Hematopoietic multipotent progenitor cell treated with erythropoietin and hydrocortisone succinate and interleukin-3 and kit ligand, for 17 days (in vitro differentiated cells): ENCODE measurements at regions not wholly inside any gene's neighbourhood (a gene's known extent, or its start where the extent isn't known, plus 50 kb on each side); places are given as distances from the start of the nearest gene placed in this dataset.

Experiments used
- DNase-seq: peaks from one replicate; pipeline ENCODE4 v3.0.0-alpha.2; 2015; ENCODE audit warnings: low spot score

DNA sequence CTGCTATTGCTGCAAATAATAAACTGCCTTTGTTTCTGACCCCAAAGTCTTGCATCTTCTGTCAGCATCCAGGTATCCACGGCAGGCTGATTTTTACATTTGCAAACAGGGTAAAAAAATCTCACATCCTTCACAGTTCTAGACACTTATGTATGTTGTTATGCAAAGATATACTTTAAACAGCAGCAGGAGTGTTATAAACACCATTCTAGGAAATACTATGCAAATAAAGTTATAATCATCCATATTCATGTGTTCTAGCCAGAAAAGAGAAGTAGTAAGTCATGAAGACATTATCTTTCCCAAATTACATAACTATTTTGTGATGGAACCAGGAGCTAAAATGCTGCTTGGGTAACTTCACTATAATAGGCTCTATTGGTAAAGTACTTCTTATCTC lies 534.2 kb downstream of the LTN1 start:
- DNase-seq: no peak

DNA sequence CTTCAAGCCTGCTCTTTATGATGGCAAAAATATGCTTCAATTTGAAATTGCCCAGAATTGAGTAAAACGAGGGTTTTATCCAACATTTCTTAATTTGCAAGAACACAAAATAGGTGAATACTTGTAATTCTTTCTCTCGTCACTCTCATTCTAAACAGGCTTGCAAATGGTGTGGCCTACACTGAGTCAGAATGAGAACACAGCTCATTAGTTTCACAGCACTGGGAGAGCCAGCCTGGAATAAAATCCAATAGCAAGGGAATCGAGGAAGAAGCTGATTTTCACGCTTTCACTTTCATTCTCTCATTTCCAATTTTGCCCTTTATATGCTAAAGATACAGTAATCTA lies 537.5 kb downstream of the LTN1 start:
- no peak for DNase-seq

DNA sequence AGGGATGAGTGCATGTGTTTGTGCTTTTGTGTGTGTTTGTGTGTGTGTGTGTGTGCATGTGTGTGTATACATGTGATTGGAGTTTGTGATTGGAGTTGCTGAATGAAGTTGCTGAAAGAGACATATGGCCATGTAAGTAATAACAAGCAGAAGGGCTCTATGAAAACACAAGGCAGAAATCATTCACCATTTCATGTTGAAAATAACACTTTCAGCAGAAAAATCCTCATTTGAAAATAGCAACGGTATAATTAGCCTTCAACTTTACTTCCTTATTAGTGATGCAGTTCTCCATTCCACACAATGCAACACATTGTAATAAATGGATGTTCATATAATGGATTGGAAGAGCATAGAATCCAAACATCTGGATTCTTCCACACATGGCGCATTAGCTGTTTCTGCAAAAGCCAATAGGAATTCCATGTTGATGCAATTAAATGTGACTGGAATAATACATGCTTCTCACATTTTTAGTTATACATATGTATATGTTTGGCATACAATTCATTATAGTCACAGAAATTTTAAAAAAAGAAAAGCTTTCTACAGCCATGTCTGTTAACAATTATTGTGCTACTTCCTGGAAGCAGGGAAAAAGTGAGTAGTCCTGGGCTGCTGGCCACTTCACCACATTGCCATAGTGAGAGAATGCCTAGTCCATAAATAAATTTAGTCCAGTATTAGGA lies 538.0 kb downstream of the LTN1 start:
- no peak for DNase-seq

DNA sequence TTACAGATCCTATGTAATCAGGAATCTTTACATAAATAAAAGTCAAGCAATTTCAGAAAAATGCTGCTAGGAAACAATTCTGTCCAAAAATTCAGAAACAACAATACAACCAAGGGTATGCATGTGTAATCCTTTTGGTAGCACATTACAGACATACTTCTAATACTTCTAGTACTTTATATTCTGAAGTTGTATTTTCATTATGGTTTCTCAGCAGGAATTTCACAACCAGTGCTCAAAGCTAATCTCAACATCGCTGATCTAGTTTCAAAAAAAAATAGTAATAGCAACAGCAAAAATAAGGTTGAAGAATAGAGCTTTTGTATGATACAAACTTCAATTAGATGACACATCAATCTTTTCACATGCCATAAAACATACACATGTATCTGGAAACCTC lies 545.2 kb downstream of the LTN1 start:
- DNase-seq: no peak

DNA sequence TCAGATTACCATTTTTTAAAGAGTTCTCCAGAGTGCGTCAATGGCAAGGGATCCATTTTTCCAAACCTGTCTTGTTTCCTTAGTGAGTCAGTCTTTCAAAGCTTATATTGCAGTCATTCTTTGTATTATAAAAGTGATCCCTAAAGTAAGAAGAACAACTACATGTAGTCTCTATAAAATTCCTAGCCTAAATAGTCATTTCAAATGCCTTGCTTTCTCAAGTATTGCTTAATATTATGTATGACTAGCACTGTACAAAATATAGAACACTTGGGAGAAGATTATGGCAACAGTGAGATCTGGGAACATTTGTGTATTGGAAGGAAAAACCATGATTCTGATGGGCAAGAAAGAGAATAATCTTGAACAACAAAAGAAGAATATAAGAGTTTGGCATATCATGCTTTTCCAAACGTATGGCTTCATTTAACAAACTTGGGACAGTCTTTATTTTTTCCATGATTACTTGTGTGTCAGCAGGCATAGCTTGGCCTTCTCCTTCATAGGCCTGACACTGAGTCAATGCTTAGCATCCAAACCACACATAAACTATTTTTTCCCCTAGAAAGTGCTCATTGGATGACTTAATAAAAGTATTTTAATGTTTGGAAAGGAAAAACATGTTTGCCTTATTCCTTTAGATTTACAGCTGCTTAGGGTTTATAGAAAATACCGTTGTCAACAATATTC lies 547.4 kb downstream of the LTN1 start:
- no peak for DNase-seq

DNA sequence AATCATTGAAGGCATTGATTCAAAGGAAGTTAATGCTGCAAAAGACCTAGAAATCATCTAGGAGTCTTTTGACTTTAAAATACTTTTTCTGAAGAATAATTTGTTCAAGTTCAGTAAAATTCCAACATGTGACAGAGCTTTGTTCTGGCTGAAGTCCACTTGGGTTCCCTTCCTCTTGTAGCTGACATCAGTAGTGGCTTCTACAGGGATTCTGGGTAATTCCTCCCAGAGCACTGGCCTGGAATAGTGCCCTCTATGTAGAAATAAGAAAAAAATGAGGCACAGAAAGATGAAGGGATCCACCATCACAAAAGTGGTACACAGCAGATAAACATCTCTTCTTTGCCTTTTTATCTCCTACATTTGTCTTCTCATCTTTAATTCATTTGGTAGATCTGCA lies 548.1 kb downstream of the LTN1 start:
- DNase-seq: no peak

DNA sequence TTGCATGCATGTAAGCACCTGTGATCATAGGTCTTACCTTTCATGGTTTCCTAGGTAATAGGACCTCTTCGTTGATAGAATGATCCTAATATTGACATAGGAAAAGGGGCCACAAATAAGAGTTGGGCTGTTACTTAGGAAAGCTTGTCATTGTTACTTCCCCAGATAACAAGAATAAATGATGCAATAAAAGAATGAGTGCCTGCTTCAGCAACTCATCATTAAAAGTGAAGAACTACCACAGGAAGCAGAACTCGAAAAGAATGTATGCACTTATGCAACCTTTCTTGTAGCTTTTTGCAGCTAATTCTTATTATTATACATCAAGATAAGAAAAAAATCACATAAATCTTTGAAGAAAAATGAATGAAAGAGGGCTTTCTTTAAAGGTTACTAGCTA lies 548.6 kb downstream of the LTN1 start:
- DNase-seq: no peak

DNA sequence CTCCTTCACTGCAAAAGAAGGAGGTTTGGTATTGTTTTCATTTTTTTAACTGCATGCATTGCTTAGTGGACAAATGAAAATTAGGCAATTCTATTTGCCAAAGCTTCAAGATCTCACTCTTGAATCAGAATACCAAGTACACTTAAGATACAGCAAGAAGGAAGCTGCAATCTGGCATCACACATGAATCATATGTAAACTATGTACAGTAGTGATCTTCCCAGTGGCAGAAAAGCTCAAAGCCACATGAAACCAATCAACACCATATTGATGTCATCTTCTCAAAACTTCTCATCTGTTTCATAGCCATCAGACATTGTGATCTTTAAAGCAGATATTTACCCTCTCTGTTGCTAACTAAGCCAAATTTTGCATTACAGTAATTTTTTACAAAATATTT lies 550.1 kb downstream of the LTN1 start:
- no peak for DNase-seq

DNA sequence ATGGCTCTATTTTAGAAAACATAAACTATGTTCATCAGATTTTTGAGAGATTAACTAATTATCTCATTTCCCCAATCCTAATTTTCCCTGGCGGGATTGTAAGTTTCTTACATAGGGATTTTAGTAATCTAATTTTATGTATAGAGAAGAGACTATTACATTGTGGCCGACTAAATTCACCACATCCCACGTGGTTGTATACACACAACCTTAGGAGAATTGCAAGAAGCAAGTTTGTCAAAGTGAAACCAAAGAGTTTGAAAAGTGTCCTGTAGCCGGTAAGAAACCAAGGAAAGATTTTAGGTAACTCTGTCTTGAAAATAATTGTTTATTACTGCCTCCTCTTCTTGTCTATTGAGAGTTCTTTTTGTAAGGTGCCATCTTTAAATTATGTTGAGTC lies 550.6 kb downstream of the LTN1 start:
- DNase-seq: no peak

DNA sequence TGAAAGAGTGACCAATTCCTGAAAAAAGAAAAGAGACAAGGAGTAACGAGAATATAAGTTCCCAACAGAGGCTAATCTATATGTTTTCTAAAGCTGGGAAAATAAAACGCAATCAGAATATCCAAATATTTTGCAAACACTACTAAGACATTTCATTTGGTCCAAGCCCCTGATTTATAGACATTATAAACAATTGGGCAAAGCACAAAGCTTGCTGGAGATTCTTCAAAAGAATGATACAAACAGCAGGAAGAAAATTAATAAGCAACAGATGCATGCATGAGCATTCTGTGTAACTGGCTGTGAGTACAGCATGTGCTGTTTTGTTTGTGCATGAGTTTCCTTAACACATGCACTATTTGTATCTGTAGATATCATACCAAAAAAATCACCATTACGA lies 552.9 kb downstream of the LTN1 start:
- no peak for DNase-seq

DNA sequence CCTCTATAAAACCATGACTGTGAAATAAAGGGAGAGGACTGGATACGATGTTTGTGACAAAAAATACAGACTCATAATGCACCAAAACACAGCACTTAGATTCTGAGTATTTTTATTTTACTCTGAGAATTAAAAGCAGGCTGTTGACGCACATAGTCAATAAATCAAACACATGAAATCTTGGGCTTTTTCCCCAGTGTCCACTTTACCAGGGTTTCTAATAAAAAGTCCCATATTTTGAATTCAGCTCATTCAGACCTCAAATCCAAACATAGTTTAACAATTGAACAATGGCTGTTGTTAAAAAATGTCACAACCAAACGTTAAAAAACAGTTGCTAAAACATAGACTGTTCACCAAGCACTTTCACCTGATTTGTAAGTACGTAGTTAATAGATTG lies 553.4 kb downstream of the LTN1 start:
- DNase-seq: no peak

DNA sequence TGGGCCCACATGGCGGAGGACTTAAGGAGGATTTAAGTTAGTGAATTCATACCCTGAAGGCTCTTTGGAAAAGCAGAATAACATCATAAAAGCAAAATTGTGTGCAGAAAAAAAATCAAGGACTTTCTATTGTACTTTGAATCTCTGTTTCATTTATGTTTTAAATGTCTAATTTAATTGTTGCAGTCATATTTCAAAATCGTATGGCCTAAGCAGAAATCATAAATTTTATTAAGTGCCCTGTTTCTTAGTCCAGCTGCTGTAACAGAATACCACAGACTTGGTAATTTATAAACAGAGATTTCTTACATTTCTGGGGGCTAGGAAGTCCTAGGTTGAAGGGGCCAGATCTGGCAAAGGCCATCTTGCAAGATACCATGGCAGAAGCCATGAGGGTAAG lies 555.6 kb downstream of the LTN1 start:
- no peak for DNase-seq

DNA sequence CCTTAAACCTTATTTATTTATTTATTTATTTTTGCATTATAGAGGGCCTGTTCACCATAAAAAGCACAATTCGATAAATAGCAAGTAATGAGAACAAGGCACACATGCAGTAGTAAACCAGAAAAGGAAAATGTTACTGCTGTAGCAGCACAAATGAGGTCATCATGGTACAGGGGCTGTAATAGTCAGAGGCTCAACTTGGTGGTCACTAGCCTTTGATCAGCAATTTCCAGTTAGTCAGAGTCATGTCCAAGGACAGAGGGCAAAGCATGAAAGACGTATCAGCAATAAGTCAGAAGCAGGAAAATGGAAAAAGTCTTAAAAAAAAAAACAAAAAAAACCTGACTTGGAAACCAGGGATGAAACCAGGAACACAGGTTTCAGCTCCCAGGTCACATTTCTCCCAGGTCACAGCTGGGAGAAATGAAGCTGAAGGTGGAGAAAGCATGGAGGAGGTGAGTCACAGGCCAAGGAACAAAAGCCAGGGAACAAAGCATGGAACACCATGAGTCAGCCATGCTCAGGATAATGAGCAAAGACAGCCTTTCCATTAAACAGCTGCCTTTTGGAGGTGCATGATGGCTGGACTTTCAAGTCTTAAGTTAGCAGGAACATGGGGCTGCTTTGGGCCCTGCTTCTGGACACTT lies 556.3 kb downstream of the LTN1 start:
- no peak for DNase-seq

DNA sequence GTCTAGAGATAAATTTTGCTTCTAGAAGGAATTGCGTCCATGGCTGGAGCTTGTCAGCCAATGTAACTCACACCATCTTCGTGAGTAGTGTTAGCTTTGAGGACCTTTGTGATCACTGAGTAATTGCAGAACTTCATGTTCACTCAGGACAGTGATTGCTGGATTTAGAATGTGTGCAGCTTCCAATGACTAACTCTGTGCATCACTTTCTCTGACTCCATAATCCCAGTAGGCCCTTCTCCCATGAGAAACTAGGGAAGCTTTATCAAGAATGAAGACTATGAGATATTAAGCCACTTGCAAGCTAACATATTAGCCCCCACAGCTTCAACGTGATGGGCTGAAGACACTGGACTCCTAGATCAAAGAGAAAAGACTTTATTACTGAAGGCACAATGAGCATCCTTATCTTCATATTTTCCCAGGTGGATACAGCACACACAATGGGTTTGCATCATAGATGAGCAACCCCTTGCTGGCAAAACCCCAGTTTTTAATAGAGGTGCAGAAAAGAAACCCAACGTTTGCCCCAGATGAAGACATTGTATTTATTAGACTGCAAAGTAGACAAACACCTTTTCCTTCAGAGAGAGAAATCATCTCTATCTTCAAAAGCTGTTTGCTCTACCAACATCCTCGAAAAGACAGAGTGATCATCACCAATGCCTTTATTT lies 561.0 kb downstream of the LTN1 start:
- no peak for DNase-seq

DNA sequence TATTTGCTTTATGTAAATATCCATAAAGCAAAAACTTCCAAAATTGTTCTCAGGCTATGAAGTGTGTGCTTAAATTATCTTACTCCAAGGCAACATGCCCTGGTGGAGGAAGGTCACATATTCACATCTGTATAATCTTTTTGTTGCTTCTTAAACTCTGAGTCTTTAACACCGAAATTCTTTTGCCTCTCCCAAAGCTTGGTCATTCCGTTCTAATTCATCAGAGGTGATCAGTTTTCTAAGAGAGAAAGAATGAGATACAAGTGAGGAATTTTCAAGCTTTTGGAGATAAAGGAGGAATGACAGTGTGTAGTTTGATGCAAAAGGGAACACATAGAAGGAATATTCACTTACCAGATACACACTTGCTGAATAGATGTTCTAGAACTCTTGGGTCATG lies 561.7 kb downstream of the LTN1 start:
- no peak for DNase-seq

DNA sequence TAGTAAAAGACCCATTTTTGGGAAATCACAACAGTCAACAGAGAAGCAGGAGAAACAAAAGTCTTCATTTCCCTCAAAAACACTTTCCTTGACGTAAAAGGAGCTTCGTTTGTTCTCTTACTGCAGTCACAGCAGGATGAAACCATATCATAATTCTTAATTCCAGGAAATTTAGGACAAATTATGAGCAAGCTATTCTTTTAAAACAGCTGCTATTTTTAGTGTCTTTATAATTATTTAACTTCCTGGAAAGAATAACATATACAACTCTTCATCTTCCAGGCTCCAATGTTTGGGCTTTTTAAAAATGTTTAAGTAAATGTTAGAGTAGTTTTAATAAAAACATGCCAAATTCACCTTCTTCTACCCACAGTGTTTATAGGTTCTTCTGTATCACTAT lies 563.5 kb downstream of the LTN1 start:
- no peak for DNase-seq

DNA sequence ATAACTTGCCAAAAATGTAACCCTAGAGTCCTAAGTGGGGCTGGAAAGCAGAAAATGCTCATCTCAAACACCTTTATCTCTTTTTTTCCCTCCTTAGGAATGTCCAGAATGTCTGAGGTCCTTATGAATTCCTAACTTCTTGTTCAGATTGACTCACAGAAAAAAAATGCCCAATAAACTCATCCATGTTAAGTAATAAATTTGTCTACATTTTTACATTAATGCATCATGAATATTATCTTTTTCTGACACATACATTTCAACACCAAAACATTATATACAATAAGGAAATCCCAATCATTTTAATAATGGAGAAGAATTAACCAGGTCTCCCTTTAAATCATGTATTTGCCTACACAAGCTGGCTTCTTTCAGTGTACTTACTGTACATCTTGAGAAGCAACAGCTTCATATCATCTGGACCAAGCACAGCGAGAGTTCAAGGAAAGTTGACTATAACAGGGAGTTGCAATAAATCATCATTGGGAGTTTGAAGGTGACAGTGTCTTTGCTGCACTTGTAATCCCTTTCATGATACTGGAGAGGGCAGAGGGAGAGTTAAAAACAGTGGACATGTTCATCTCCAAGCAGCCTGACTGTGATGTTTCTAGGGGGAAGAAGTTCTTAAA lies 565.2 kb downstream of the LTN1 start:
- DNase-seq: no peak

DNA sequence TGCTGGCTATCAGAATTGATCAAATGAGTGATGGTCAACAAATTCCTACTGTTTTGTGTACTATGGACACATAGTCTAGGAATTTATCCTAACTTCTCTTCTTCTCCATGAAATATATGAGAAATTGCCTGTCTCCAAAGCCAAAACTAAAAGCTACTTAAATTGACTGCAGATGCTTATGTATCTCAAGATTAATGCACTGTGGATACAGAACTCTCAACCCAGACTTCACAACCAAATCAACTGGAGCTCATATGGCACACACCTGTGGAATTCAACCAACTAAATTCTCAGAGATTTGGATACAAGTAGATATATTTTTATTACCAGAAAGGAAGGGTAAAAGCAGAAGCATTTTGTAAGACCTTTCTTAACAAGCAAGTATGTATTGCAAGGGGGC lies 566.1 kb downstream of the LTN1 start:
- DNase-seq: no peak

DNA sequence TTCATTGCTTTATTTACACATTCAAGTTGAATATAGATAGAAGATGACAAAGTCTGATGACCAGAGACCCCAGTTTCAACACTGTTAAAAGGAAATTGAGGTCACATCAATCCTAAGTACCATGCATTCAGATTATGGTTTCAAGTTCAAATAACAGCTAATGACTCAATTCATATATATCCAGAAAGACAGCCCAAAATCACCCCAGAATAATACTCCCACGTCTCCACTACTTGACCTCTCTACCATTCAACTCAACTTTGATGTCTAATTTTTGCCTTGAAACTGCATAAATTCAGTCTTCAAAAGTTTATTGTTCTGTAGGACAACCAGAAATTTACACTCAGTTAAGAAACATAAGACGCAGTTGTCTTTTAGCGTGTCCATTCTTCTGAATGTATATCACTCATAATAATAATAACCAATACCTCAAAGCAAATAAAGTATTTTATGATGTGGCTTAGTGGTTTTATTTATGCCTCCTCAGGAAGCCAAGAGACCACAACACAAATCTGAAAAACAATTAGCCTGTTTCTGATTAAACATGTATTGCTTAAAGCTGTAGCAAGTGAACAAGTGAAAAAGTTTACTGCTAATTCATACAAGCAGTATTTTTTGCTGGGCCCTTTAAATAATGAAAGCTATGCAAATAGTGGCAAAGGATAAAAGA lies 569.0 kb downstream of the LTN1 start:
- DNase-seq: no peak

DNA sequence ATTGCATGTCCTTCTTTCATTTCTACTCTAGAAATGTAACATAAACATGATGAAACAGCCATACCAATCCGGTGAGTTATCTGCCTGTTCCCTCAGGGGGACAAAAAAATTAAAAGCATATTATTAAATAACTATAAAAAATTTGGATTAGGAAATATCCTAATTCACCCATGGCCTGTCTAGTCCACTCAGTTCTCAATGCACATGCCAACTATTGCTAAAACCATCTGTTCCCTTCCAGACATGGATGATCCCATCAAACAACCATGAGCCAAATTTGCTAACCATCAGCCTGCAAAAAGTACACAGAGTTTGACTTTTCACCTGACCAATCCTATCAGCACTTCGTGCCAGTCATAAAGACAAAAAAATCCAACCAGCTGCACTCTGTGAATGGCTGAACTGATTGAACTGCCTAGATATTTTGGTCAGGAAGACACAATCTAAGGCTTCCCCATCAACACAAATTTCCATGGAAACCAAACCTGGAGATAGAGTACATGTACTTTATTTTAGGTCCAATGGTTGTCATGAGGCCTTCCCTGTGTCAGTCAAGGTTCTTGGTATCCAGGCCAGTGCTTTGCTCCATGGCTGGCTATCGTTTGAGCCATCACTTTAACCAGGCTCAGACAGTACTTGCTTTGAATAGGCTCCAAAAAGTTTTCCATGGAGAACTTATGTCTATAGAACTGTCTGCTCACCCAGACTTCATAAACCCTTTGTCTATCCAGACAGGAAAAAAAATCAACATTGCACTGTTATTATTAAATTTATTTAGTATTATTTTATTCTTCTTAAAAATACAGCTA lies 570.8 kb downstream of the LTN1 start:
- DNase-seq: no peak

DNA sequence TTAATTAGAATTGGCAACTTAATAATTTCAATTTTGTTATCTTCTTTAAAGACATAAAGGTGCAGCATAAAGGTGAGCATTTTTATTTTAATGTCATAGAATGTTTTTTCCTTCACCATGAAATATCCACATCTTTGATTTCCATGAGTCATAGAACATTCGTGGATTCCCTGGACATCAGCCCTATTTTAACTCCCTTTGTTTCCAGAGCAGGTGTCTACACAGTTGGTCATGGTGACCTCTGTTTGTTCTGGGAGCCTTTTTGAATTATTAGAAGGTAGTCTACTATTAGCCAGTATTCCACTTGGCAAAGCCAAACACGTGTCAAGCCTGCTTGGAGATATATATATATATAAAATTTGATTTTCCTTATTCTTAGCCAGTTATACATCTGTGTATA lies 572.9 kb downstream of the LTN1 start:
- no peak for DNase-seq
